Parathyroid adenoma (tissue), 2 donors: ENCODE measurements at regions not wholly inside any gene's neighbourhood (a gene's known extent, or its start where the extent isn't known, plus 50 kb on each side); places are given as distances from the start of the nearest gene placed in this dataset.
A peak's percentile ranks its signal among the peaks of the same experiment; 100 is the strongest.

Experiments
- H2AFZ ChIP-seq: fragments of 300-600 bp; sonication (generic); one replicate; pipeline ENCODE4 v1.7.0; 2017; ENCODE audit warnings: antibody characterized with exemption, mild to moderate bottlenecking
- H3K27ac ChIP-seq: fragments of 300-600 bp; sonication (generic); one replicate; pipeline ENCODE4 v1.7.0; 2017
- H3K27me3 ChIP-seq: fragments of 300-600 bp; sonication (generic); one replicate; pipeline ENCODE4 v1.7.0; 2017; ENCODE audit warnings: low read length; ENCODE audit not compliant: control insufficient read depth, insufficient read depth
- H3K36me3 ChIP-seq: fragments of 300-600 bp; sonication (generic); one replicate; pipeline ENCODE4 v1.7.0; 2017; ENCODE audit warnings: low read length; ENCODE audit not compliant: control insufficient read depth, insufficient read depth
- H3K4me1 ChIP-seq: fragments of 300-600 bp; sonication (generic); one replicate; pipeline ENCODE4 v1.7.0; 2017; ENCODE audit warnings: control low read depth
- H3K4me2 ChIP-seq: fragments of 300-600 bp; sonication (generic); one replicate; pipeline ENCODE4 v1.7.0; 2017; ENCODE audit warnings: low read length
- H3K4me3 ChIP-seq: fragments of 300-600 bp; sonication (generic); one replicate; pipeline ENCODE4 v1.7.0; 2017; ENCODE audit warnings: low read depth, low read length
- H3K79me2 ChIP-seq: fragments of 300-600 bp; sonication (generic); one replicate; pipeline ENCODE4 v1.7.0; 2017; ENCODE audit warnings: control low read depth
- H3K9ac ChIP-seq: fragments of 300-600 bp; sonication (generic); one replicate; pipeline ENCODE4 v1.7.0; 2017; ENCODE audit warnings: mild to moderate bottlenecking
- H3K9me3 ChIP-seq: fragments of 300-600 bp; sonication (generic); one replicate; pipeline ENCODE4 v1.7.0; 2017; ENCODE audit warnings: low read length; ENCODE audit not compliant: control insufficient read depth
- CTCF ChIP-seq: fragments of 300-600 bp; sonication (generic); IDR thresholded peaks from one replicate; pipeline ENCODE4 v1.7.0; 2017; ENCODE audit warnings: antibody characterized with exemption, mild to moderate bottlenecking
- donor health status: primary hyperparathyroidism.

- TF ChIP-seq CTCF: peak; percentile 87
- H3K9me3 ChIP-seq: no peaks in the 10 kb centered on the region
- no peaks in the 10 kb centered on the region for H3K4me1 ChIP-seq
- H3K4me3 ChIP-seq: no peak overlapping the region
- no peaks in the 10 kb centered on the region for H3K36me3 ChIP-seq
- H3K9ac ChIP-seq: no peak overlapping the region
- no peak overlapping the region for H3K27ac ChIP-seq
- H3K79me2 ChIP-seq: no peaks in the 10 kb centered on the region
- peak overlapping the region; percentile 35 for H2AFZ ChIP-seq
- no peaks in the 10 kb centered on the region for H3K27me3 ChIP-seq
- H3K4me2 ChIP-seq: no peak overlapping the region
Observed at GRCh38 chr2:238784671-238785527, 63.0 kb upstream of the TWIST2 start.

- H3K4me1 ChIP-seq: no peaks in the 10 kb centered on the region
- no peaks in the 10 kb centered on the region for H3K9me3 ChIP-seq
- no peak for TF ChIP-seq CTCF
- H3K9ac ChIP-seq: no peak overlapping the region
- H3K36me3 ChIP-seq: no peaks in the 10 kb centered on the region
- no peak overlapping the region for H3K4me3 ChIP-seq
- H3K27ac ChIP-seq: no peak overlapping the region
- no peak overlapping the region for H2AFZ ChIP-seq
- H3K79me2 ChIP-seq: no peaks in the 10 kb centered on the region
- H3K4me2 ChIP-seq: no peak overlapping the region
- no peaks in the 10 kb centered on the region for H3K27me3 ChIP-seq
Observed at GRCh38 chr2:238785528-238785860, 62.4 kb upstream of the TWIST2 start.

- no peak for TF ChIP-seq CTCF
- H3K9me3 ChIP-seq: no peaks in the 10 kb centered on the region
- H2AFZ ChIP-seq: no peak overlapping the region
- H3K36me3 ChIP-seq: no peaks in the 10 kb centered on the region
- H3K27me3 ChIP-seq: no peaks in the 10 kb centered on the region
- H3K4me3 ChIP-seq: no peak overlapping the region
- no peak overlapping the region for H3K27ac ChIP-seq
- no peak overlapping the region for H3K4me2 ChIP-seq
- H3K4me1 ChIP-seq: no peaks in the 10 kb centered on the region
- no peak overlapping the region for H3K9ac ChIP-seq
- H3K79me2 ChIP-seq: no peaks in the 10 kb centered on the region
Observed at GRCh38 chr2:238786379-238786778, 61.5 kb upstream of the TWIST2 start.

GRCh38 chr2:238786792-238787490 is 60.9 kb upstream of the TWIST2 start:
- no peak overlapping the region for H3K4me3 ChIP-seq
- no peak overlapping the region for H3K27ac ChIP-seq
- no peak overlapping the region for H3K9ac ChIP-seq

More at GRCh38 chr2:238786792-238787490, 60.9 kb upstream of the TWIST2 start:
- H3K27me3 ChIP-seq: no peaks in the 10 kb centered on the region
- H3K36me3 ChIP-seq: no peaks in the 10 kb centered on the region
- H2AFZ ChIP-seq: no peak overlapping the region
- no peaks in the 10 kb centered on the region for H3K4me1 ChIP-seq
- no peak overlapping the region for H3K4me2 ChIP-seq
- no peaks in the 10 kb centered on the region for H3K9me3 ChIP-seq
- no peaks in the 10 kb centered on the region for H3K79me2 ChIP-seq
- no peak for TF ChIP-seq CTCF
